ENCODE measurements at regions not wholly inside any gene's neighbourhood (a gene's known extent, or its start where the extent isn't known, plus 50 kb on each side); places are given as distances from the start of the nearest gene placed in this dataset.

GRCh38 chr3:65028024-65028423 is 340.2 kb upstream of the ADAMTS9 start:
- no peak for DNase-seq (ENCODE audit: low read depth)
- TF ChIP-seq CTCF (IDR thresholded peaks at IDR 0.05; ENCODE audit: insufficient read depth, low read depth, low read length, missing control alignments), result no peak

GRCh38 chr3:65027335-65027734 is 339.5 kb upstream of the ADAMTS9 start:
- H3K4me3 ChIP-seq (ENCODE audit: low read depth, low read length), result no peak overlapping the region
- no peak for DNase-seq (ENCODE audit: low read depth)
- no peak for TF ChIP-seq CTCF (IDR thresholded peaks at IDR 0.05; ENCODE audit: insufficient read depth, low read depth, low read length, missing control alignments)

More at GRCh38 chr3:65028024-65028423, 340.2 kb upstream of the ADAMTS9 start:
- no peak overlapping the region for H3K4me3 ChIP-seq (ENCODE audit: low read depth, low read length)

- no peak for DNase-seq (ENCODE audit: low read depth)
- TF ChIP-seq CTCF (IDR thresholded peaks at IDR 0.05; ENCODE audit: insufficient read depth, low read depth, low read length, missing control alignments), result no peak
- H3K4me3 ChIP-seq (ENCODE audit: low read depth, low read length), result no peak overlapping the region
Observed at GRCh38 chr3:65026151-65026550, 338.4 kb upstream of the ADAMTS9 start.

- no peak for TF ChIP-seq CTCF (IDR thresholded peaks at IDR 0.05; ENCODE audit: insufficient read depth, low read depth, low read length, missing control alignments)
- no peak for DNase-seq (ENCODE audit: low read depth)
- H3K4me3 ChIP-seq (ENCODE audit: low read depth, low read length), result no peak overlapping the region
Observed at GRCh38 chr3:65024148-65024547, 336.3 kb upstream of the ADAMTS9 start.

- no peak for TF ChIP-seq CTCF (IDR thresholded peaks at IDR 0.05; ENCODE audit: insufficient read depth, low read depth, low read length, missing control alignments)
- H3K4me3 ChIP-seq (ENCODE audit: low read depth, low read length), result no peak overlapping the region
- DNase-seq (ENCODE audit: low read depth), result no peak
Observed at GRCh38 chr3:65020281-65021160, 332.7 kb upstream of the ADAMTS9 start.

GRCh38 chr3:65019443-65020055 is 331.7 kb upstream of the ADAMTS9 start:
- no peak for DNase-seq (ENCODE audit: low read depth)
- H3K4me3 ChIP-seq (ENCODE audit: low read depth, low read length), result no peak overlapping the region
- no peak for TF ChIP-seq CTCF (IDR thresholded peaks at IDR 0.05; ENCODE audit: insufficient read depth, low read depth, low read length, missing control alignments)

All from GM12865 (cell line).